K562 (cell line): ENCODE measurements at regions not wholly inside any gene's neighbourhood (a gene's known extent, or its start where the extent isn't known, plus 50 kb on each side); places are given as distances from the start of the nearest gene placed in this dataset.
"Not testable (repeated sequence)": the region's sequence is repeated elsewhere in the genome, so short reads cannot be mapped to it uniquely, and the experiment has no call there.

Experiments used
- ATF3 ChIP-seq, 2 experiments: fragments of 450-650 bp in 1 of 2; sonication (generic) in 1 of 2; formaldehyde crosslinking in 1 of 2; IDR thresholded peaks in 1 of 2; conservative IDR thresholded peaks in 1 of 2; 2 replicates each; pipeline versions ENCODE4 v1.6.1 to v1.8.1; 2016 to 2023; ENCODE audit warnings: mild to moderate bottlenecking in 2 of 2, moderate library complexity in 2 of 2, inconsistent platforms in 1 of 2, missing genetic modification reagents in 1 of 2
- BHLHE40 ChIP-seq: IDR thresholded peaks from 2 replicates; pipeline ENCODE4 v1.6.1; 2011; ENCODE audit warnings: low read length, improper control_type of control experiment
- CREM ChIP-seq: IDR thresholded peaks from 2 replicates; pipeline ENCODE4 v1.6.1; 2014; ENCODE audit warnings: antibody characterized with exemption, low read depth
- E4F1 ChIP-seq: fragments of 250-450 bp; sonication (Bioruptor Pico); IDR thresholded peaks from 2 replicates; pipeline ENCODE4 v1.5.0; 2021; ENCODE audit warnings: mild to moderate bottlenecking, borderline replicate concordance
- GABPA ChIP-seq: fragments of 200-800 bp; sonication (Bioruptor generic); conservative IDR thresholded peaks from 2 replicates; pipeline ENCODE4 v1.6.1; 2016; ENCODE audit warnings: low read depth, missing genetic modification characterization, missing compliant biosample characterization
- HCFC1 ChIP-seq: IDR thresholded peaks from 2 replicates; pipeline ENCODE4 v1.6.1; 2012; ENCODE audit warnings: low read depth, low read length, improper control_type of control experiment
- MXI1 ChIP-seq: IDR thresholded peaks from 2 replicates; pipeline ENCODE4 v1.6.1; 2011; ENCODE audit warnings: low read depth, mild to moderate bottlenecking, improper control_type of control experiment, low read length
- NR2F6 ChIP-seq: fragments of 450-650 bp; formaldehyde crosslinking; IDR thresholded peaks from 2 replicates; pipeline ENCODE4 v1.4.0; 2020; ENCODE audit warnings: mild to moderate bottlenecking
- TF ChIP-seq, protein P1 (sequence below): sonication (generic); formaldehyde crosslinking; IDR thresholded peaks from 2 replicates; pipeline ENCODE4 v1.8.1; 2022; ENCODE audit warnings: missing genetic modification reagents
- TF ChIP-seq, protein P2 (sequence below): fragments of 250-450 bp; sonication (Bioruptor Pico); IDR thresholded peaks from 2 replicates; pipeline ENCODE4 v1.8.0; 2021; ENCODE audit warnings: mild to moderate bottlenecking, moderate library complexity

GRCh38 chr2:87254562-87254961 is 232.9 kb upstream of the PLGLB1 start:
- TF ChIP-seq ATF3 (IDR thresholded peaks at IDR 0.05); ATF3 (CRISPR knock-in tag; conservative IDR thresholded peaks at IDR 0.05); NR2F6 (CRISPR knock-in tag); MXI1; E4F1 (CRISPR knock-in tag); GABPA (tag); CREM; HCFC1; BHLHE40: not testable (repeated sequence)
- TF ChIP-seq, protein P1, sequence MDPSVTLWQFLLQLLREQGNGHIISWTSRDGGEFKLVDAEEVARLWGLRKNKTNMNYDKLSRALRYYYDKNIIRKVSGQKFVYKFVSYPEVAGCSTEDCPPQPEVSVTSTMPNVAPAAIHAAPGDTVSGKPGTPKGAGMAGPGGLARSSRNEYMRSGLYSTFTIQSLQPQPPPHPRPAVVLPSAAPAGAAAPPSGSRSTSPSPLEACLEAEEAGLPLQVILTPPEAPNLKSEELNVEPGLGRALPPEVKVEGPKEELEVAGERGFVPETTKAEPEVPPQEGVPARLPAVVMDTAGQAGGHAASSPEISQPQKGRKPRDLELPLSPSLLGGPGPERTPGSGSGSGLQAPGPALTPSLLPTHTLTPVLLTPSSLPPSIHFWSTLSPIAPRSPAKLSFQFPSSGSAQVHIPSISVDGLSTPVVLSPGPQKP (CRISPR knock-in tag) = not testable (repeated sequence)
- TF ChIP-seq, protein P2, sequence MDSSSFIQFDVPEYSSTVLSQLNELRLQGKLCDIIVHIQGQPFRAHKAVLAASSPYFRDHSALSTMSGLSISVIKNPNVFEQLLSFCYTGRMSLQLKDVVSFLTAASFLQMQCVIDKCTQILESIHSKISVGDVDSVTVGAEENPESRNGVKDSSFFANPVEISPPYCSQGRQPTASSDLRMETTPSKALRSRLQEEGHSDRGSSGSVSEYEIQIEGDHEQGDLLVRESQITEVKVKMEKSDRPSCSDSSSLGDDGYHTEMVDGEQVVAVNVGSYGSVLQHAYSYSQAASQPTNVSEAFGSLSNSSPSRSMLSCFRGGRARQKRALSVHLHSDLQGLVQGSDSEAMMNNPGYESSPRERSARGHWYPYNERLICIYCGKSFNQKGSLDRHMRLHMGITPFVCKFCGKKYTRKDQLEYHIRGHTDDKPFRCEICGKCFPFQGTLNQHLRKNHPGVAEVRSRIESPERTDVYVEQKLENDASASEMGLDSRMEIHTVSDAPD (CRISPR knock-in tag) = not testable (repeated sequence)
